ENCODE measurements at regions not wholly inside any gene's neighbourhood (a gene's known extent, or its start where the extent isn't known, plus 50 kb on each side); places are given as distances from the start of the nearest gene placed in this dataset.

GRCh38 chr12:108462686-108463085 is 52.4 kb upstream of the FICD start:
- ATAC-seq (no peak), DNase-seq (ENCODE audit: missing footprints) (no peak)
- intact Hi-C loops (cut with DNase I): no loop called here

GRCh38 chr12:108461058-108461660 is 53.9 kb upstream of the FICD start:
- ATAC-seq: no peak
- intact Hi-C loops (cut with DNase I): no loop called here
- no peak for DNase-seq (ENCODE audit: missing footprints)

GRCh38 chr12:108459149-108459548 is 55.9 kb upstream of the FICD start:
- no peak for ATAC-seq
- DNase-seq (ENCODE audit: missing footprints): no peak
- intact Hi-C loops (cut with DNase I): loop anchor here (5.0 to 10.0 kb wide), 3 partner anchors 227 to 467 kb away; no protein-coding TSS in a partner anchor

GRCh38 chr12:108457734-108458361 is 57.2 kb upstream of the FICD start:
- intact Hi-C loops (cut with DNase I): loop anchor here (2.0 to 10.0 kb wide), 4 partner anchors 155 to 466 kb away; no protein-coding TSS in a partner anchor
- DNase-seq (ENCODE audit: missing footprints) (no peak), ATAC-seq (no peak)

- ATAC-seq (peak; percentile 81), DNase-seq (ENCODE audit: missing footprints) (no peak)
- intact Hi-C loops (cut with DNase I): loop anchor here (2.0 to 10.0 kb wide), 4 partner anchors 154 to 465 kb away; no protein-coding TSS in a partner anchor
These were observed 57.9 kb upstream of the FICD start for GRCh38 chr12:108457006-108457733.

- no peak for DNase-seq (ENCODE audit: missing footprints)
- intact Hi-C loops (cut with DNase I): loop anchor here (2.0 to 10.0 kb wide), 4 partner anchors 153 to 463 kb away; no protein-coding TSS in a partner anchor
- ATAC-seq: peak; percentile 20
These were observed 59.4 kb upstream of the FICD start for GRCh38 chr12:108455706-108456105.

- no peak for ATAC-seq
- intact Hi-C loops (cut with DNase I): loop anchor here (5.0 to 10.0 kb wide), 3 partner anchors 222 to 462 kb away; no protein-coding TSS in a partner anchor
- no peak for DNase-seq (ENCODE audit: missing footprints)
These were observed 60.4 kb upstream of the FICD start for GRCh38 chr12:108454539-108455139.

- intact Hi-C loops (cut with DNase I): no loop called here
- no peak for ATAC-seq
- DNase-seq (ENCODE audit: missing footprints): no peak
These were observed 65.6 kb upstream of the FICD start for GRCh38 chr12:108449478-108449877.

GRCh38 chr12:108448246-108448645 is 66.8 kb upstream of the FICD start:
- intact Hi-C loops (cut with DNase I): no loop called here
- ATAC-seq (no peak), DNase-seq (ENCODE audit: missing footprints) (no peak)

GRCh38 chr12:108447168-108447832 is 67.8 kb upstream of the FICD start:
- intact Hi-C loops (cut with DNase I): no loop called here
- ATAC-seq (no peak), DNase-seq (ENCODE audit: missing footprints) (no peak)

GRCh38 chr12:108446766-108447165 is 68.3 kb upstream of the FICD start:
- intact Hi-C loops (cut with DNase I): no loop called here
- ATAC-seq: peak; percentile 86

GRCh38 chr12:108442910-108443309 is 72.2 kb upstream of the FICD start:
- intact Hi-C loops (cut with DNase I): no loop called here
- no peak for ATAC-seq
- no peak for DNase-seq (ENCODE audit: missing footprints)

More at GRCh38 chr12:108446766-108447165, 68.3 kb upstream of the FICD start:
- DNase-seq (ENCODE audit: missing footprints): peak; percentile 74

- DNase-seq (ENCODE audit: missing footprints): no peak
- ATAC-seq: no peak
- intact Hi-C loops (cut with DNase I): no loop called here
These were observed 73.0 kb upstream of the FICD start for GRCh38 chr12:108442067-108442466.

- ATAC-seq: no peak
- intact Hi-C loops (cut with DNase I): no loop called here
- DNase-seq (ENCODE audit: missing footprints): no peak
These were observed 73.5 kb upstream of the FICD start for GRCh38 chr12:108441549-108441948.

- intact Hi-C loops (cut with DNase I): no loop called here
- DNase-seq (ENCODE audit: missing footprints) (no peak), ATAC-seq (no peak)
These were observed 74.3 kb upstream of the FICD start for GRCh38 chr12:108440736-108441135.

- intact Hi-C loops (cut with DNase I): no loop called here
- DNase-seq (ENCODE audit: missing footprints) (no peak), ATAC-seq (no peak)
These were observed 76.4 kb upstream of the FICD start for GRCh38 chr12:108438667-108439066.

GRCh38 chr12:108432423-108433121 is 82.5 kb upstream of the FICD start:
- intact Hi-C loops (cut with DNase I): no loop called here

GRCh38 chr12:108430926-108431325 is 84.2 kb upstream of the FICD start:
- ATAC-seq: no peak
- intact Hi-C loops (cut with DNase I): no loop called here
- no peak for DNase-seq (ENCODE audit: missing footprints)

More at GRCh38 chr12:108432423-108433121, 82.5 kb upstream of the FICD start:
- ATAC-seq (no peak), DNase-seq (ENCODE audit: missing footprints) (no peak)
